GM23248 (cell line): ENCODE measurements at regions not wholly inside any gene's neighbourhood (a gene's known extent, or its start where the extent isn't known, plus 50 kb on each side); places are given as distances from the start of the nearest gene placed in this dataset.
"Not testable (repeated sequence)": the region's sequence is repeated elsewhere in the genome, so short reads cannot be mapped to it uniquely, and the experiment has no call there.

ENCODE experiments used
- EZH2 ChIP-seq: fragments of 200-600 bp; sonication (generic); IDR thresholded peaks from 2 replicates; pipeline ENCODE4 v1.6.1; 2018; ENCODE audit warnings: antibody characterized with exemption, mild to moderate bottlenecking; ENCODE audit not compliant: insufficient read depth, poor library complexity, severe bottlenecking
- EZH2phosphoT487 ChIP-seq: fragments of 200-600 bp; sonication (generic); IDR thresholded peaks from 2 replicates; pipeline ENCODE4 v1.6.1; 2018; ENCODE audit warnings: antibody characterized with exemption, moderate library complexity, mild to moderate bottlenecking, low read depth; ENCODE audit not compliant: insufficient read depth

GRCh38 chr4:23020399-23020798 is 327.7 kb downstream of the GBA3 start:
- not testable (repeated sequence) for TF ChIP-seq EZH2, EZH2phosphoT487
